ENCODE measurements at regions not wholly inside any gene's neighbourhood (a gene's known extent, or its start where the extent isn't known, plus 50 kb on each side); places are given as distances from the start of the nearest gene placed in this dataset.
"Not testable (repeated sequence)": the region's sequence is repeated elsewhere in the genome, so short reads cannot be mapped to it uniquely, and the experiment has no call there.

DNA sequence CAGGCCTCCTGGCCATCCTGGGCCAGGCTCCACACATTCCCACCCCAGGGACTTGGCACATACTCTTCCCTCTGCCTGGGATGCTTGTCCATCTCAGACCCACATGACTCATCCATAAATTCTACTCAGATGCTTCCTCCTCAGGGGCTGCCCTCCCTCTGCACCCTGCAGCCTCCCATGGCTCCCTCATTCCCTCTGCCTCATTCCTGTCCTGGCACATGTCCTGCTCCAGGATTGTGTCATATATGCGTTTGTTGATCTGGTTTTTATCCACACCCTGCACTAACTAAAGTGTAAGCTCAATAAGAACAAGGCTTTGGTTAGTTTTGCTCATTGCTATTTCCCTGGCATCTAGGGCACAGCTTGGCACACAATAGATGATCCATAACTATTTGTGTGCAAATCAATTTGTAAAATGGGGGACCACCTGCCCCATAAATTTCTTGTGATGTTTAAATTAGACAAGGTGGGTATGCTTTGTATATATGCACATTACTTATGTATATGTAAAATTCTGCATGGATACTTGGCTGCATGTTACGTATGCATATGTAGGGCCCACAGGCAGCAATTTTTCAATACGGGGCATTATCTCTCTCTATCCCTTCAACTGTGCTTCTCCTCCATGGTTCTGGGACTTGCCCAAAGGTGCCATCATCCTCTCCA is 191.4 kb downstream of the PTPRU start:
- DNase-seq = no peak

DNA sequence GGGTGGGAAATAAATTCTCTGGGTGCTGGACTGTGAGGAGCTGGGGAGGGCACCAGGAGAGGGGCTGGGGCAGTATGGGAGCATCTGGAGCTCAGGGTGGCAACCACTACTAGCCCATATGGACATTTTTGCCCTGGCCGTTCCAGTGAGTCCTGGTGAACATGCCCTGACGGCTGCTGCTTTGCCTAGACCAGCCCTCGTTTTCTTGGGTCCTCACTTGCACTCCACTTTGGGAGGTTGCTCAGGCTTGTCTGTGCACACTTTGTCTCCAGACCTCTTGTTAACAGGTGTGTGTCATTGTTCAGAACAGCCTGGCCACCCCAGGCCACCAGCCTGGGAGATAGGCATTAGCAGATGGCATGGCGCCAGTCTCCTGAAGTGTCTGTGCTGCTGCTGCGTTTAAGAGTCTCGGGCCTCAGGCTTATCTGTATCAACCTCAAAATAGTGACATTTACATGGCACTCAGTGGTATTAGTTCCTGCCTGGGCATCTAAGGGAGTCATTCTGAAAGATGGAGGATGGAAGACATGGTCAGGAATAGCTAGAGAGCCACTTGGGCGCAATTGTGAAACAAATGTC is 190.5 kb downstream of the PTPRU start:
- no peak for DNase-seq

DNA sequence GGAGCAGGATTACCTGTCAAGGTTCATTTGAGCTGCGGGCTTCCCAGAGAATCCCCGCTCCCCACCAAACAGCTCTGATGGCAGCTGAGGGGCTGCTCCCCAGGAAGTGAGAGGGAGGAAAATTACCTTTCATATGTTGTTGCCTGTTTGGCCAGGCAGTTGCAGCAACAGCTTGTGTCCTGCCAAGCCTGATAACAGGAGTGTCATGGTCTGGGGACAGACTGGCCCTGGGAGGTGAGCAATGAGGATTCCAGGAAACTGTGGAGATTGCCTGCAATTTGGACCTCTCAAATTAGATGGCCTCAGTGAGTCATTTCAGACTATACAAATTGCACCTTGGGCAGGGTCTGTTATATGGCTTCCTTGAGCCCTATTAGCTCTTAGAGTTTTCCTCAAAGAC is 189.3 kb downstream of the PTPRU start:
- no peak for DNase-seq

DNA sequence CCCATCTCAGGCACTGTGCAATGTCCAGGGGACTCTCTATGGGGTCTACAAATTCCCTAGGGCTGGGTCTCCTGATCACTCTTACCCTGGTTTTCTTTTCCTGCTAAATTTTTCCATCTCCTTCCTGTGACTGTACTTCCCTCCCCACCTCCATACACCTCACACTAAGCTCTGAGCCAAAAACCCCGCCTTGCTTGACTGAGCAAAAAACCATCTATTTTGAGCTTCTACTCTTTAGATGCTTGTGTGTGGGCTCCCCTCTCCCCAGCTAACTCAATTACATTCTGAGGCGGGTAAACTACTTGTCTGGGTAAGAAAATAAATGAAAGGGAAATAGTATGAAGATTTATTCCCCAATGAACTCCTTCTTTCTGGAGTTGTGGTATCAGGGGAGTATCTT is 187.9 kb downstream of the PTPRU start:
- DNase-seq = no peak

DNA sequence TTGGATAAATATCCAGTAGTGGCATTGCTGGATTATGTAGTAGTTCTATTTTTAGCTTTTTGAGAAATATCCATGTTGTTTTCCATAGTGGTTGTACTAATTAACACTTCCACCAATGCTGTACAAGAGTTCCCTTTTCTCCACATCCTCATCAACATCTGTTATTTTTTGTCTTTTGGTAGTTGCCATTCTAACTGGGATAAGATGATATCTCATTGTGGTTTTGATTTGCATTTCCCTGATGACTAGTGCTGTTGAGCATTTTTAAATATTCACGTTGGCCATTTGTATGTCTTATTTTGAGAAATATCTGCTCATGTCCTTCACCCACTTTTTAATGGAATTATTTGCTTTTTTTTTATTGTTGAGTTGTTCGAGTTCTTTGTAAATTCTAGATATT is 183.9 kb downstream of the PTPRU start:
- no peak for DNase-seq

DNA sequence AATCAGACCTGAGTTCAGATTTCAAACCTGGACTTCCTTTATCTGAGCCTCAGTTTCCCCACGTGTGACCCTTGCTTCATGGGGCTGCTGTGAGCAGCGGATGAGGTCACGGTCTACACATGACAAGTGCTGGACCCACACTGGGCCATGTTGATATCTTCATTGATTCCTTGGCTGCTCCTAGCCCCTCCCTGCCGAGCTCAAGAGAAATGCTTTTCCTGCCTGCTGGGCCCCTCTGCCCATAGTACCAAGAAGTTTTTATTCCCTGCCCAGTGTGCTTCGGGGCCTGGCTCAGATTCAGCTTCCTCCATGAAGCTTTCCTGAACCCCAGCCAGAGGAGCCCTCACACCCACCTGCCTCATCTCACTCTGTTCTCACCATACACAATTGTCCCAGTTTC is 181.6 kb downstream of the PTPRU start:
- no peak for DNase-seq

DNA sequence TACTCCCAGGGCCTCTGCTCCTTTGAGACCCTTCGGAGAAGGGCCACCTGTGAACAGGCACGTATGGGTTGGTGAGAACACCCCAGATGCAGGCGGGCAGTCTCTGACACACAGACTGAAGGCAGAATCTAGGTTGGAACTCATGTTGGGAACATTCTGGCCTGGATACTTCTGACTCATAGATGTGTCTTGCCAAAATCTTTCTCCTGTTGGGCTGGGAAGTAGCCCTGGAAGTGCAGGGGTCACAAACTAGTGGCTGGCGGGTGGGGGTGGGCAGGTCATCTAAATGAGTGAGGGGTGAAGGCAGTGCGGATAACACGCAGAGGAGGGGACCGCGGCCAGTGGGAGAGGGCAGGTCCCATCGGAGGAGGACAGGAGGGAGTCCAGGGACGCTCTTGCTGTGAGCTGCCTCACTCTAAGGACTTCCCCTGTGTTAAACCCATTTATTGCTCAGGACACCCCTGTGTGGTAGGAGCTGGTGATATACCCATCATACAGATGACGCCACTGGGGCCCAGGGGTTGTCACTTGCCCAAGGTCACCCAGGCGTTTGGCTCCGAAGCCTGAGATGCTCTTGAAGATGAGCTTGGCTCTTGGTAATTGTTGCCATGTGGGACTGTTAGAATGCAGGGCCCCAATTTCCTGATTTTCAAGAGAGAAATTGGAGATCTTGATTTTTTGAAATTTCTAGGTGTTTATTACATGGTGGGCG is 181.0 kb downstream of the PTPRU start:
- DNase-seq = no peak

DNA sequence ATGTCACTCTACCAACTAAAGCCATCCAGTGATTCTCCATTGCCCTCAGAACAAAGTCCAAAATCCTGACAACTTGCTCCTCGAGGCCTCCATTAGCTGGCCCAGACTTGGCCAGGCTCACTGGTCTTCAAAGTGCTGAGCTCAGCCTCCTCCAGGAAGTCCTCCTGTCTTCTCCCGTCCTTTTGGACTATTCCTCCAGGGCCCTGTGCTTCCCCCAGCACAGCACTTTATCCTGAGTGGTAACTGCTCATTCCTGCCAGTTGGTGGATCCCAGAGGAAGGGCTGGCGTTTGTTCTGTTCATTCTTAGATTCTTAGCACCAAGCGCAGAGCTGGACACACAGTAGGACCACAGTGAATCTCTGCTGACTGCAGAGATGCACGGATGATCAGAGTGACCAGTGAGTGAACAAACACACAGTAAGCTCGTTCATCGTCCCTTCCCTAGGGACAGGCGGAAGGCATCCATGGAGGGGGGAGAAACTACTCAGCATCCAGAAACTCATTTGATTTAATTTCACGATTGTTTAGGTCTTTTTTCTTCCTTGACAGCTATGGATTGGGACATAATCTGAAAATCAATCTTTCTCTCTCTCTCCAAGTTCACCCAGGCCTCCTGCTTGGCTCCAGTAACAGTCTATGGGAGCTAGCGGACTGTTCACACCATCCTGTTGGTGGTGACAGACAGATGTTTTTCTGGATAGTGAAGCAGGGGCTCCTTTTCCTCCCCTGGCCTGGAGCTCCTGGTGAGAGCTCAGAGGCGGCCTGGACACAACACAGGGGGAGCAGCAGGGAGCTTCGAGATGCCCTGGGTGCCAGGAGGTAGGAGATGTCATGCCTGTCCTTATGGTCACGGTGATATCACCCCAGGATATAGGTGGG is 180.2 kb downstream of the PTPRU start:
- DNase-seq = no peak

DNA sequence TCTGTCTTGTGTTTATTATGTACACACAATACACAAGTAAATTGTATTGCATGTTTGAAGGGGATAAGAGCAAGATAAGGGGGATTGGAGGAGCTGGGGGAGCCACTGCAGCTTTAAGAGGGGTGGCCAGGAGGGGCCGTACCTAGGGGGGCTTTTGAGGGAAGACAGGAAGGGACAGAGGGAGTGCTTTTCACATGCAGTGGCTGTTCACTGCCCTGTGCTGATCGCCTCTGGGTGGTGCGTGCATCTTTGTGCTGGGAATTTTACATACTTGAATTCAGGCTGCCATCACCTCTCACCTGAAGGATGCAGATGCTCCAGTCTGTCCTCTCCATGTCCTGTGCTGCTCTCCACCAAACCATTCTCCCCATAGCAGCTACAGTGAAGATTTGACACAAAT is 179.5 kb downstream of the PTPRU start:
- DNase-seq = no peak

DNA sequence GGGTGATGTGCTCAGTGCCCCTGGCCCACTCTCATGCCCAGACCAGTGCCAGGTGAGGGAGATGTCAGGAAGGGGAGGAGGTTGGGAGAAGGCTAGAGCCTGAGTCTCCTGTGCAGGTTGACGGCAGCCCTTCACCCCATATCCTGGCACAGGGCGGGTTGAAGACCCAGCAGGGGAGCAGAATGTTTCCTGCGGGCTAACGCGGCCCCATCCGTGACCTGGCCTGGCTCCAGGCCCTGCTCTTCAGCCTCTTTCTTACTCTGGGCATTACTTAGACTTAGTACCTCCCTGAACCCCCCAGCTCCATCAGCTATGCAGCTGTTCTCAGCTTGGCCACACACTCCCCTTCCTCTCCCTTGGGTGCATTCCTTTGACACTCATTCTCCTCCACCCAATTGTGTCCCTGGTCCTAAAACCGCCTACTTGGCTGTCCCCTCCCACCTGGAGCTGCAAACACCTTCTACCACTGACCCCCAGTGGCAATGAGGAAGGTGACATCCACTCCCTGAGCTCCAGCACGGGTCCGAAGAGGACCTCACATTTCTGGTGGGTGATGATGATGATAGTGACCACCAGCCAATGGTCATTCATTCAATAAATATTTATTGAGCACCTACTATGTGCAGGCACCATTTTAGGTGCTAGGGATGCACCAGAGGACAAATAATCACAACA is 179.0 kb downstream of the PTPRU start:
- no peak for DNase-seq

DNA sequence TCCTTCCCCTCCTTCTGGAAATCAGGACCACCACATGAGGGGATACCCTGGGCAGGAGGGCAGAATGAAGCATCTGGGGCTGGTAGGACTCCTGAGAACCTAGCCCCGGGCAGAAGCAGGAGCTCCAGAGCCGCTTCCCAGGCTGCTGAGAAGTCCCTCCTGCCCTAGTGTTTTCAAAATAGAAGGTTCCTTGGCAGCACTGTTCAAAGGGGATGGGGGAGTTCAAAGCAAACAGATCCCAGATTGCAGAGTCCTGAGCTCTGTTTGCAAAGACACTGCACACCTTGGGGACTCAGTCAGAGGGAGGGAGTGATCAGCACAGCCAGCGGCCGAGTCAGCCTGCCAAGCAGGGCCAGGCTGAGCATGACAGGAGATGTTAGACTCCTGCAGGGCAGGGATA is 177.8 kb downstream of the PTPRU start:
- no peak for DNase-seq

DNA sequence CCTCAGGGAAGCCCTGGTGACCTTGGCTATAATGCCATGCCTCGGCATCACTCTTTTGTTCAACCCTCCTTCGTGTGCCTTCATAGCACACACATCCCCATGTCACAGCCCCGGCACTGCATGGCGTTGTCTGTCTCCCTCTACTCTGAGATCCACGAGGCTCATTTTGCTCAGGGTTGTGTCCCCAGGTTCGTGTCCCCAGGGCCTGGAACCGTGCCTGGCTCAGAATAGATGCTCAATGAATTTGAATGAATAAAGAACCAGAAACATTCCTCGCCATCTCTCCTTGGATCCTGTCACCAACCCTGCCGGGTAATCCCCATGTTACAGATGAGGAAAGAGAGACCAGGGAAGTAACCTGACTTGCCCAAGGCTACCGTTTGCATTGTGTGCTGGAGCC is 177.3 kb downstream of the PTPRU start:
- no peak for DNase-seq

DNA sequence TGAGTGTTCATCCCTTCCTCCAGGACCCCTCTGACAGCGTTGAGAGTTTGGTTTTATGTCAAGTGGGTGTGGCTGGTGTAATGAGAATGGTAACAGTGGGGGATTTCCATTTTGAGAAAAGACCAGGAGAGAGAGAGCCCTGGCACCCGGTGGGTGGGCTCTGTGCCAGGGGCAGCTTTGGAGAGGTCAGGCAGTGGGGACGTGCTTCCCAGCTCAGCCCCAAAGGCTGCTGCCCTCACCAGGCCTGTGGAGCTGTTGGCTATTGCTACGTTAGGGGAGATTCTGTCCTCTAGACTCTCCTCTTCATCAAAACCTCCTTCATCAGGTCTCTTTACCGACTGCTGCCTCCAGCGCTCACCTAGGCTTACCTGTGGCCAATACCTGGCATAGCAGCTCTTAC is 176.3 kb downstream of the PTPRU start:
- DNase-seq = no peak

DNA sequence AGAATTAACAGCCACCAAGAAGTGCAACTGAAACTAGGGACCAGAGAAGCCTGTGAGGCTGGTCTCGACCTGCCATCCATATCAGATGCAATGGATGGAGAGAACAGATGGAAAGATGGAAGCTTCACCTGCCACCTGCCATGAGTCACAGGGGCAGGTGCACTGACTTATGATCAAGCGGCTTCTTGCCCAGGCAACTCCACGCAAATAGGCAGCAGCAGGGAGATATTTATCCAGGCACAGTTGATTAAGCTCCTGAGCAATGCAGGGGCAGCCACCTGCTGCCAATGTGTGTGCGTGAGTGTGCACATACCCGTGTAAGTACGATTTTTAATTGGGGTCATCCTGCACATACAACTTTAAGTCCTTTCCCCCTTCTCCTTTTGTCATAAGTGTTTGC is 174.2 kb downstream of the PTPRU start:
- DNase-seq = no peak

DNA sequence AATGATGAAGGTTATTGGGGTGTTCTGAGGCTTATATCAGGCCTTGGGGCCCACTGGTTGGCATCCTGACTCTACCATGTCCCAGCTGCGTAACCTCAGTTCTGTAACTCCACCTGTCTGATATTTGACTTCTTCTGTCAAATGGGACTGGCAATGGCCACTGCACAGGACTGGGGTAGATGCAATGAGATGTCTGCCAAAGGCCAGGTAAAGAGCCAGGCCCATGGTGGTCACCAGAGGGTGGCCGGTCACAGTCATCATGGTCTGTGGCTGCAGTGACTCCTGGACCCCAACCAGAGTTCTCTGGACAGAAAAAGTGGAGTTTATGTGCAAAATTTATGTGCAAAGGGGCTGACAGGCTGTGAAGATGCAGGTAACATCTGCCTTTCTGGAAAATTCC is 173.3 kb downstream of the PTPRU start:
- DNase-seq = no peak

DNA sequence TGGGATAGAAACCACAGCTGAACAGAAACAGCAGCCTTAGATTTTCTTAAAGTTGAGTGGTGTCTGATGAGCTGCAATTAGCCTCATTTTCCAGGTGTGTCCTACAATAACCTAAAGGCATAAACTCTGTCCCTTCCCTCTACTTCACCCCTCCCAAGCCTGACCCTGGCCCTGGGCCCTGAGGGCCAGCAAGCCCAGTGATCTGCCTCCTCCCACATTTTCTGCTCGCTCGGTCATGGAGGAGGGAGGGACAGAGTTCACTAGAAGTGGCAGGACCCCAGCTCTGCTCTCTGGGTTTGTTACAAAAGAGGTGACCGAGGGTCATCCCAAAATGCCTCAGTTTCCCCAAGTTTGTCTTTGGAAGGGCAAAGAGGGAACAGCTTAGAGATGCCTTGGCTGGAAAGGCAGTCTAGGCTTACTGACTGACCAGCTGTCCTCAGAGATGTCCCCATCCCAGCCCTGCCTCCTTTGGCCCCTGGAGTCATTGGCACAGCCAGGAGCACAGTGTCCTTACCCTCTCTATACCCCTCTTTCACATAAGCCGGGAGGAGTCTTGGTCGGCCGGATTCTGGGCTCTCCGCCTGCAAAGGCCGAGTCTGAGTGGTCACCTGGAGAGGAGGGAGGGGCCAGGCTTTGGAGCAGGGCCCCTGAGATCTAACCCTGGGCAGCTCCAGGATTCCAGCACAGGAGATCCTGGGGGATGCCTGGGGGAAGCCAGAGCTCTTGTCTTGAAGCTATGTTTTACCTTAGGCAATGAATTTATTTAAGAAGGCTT is 172.7 kb downstream of the PTPRU start:
- DNase-seq = peak; percentile 11

DNA sequence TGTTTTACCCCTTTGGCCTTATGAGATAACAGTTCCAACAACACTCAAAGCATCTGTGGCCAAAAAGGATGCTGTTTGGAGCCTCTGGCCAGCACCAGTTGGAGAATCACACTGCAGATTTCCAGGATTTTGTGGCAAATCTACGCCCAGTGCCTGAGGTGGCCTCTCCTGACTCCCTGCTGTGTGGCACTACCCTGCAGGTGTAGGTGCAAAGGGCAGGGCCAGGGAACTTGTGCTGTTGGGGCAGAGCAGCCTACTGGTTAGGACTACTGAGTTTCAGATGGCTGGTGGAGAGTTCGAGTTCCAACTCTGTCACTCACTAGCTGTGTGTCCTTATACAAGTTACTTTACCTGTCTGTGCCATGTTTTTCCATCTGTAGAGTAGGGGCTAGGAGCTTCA is 170.5 kb downstream of the PTPRU start:
- DNase-seq = no peak

DNA sequence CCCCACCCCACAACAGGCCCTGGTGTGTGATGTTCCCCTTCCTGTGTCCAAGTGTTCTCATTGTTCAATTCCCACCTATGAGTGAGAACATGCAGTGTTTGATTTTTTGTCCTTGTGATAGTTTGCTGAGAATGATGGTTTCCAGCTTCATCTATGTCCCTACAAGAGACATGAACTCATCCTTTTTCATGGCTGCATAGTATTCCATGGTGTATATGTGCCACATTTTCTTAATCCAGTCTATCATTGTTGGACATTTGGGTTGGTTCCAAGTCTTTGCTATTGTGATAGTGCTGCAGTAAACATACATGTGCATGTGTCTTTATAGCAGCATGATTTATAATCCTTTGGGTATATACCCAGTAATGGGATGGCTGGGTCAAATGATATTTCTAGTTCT is 163.9 kb downstream of the PTPRU start:
- not testable (repeated sequence) for DNase-seq

DNA sequence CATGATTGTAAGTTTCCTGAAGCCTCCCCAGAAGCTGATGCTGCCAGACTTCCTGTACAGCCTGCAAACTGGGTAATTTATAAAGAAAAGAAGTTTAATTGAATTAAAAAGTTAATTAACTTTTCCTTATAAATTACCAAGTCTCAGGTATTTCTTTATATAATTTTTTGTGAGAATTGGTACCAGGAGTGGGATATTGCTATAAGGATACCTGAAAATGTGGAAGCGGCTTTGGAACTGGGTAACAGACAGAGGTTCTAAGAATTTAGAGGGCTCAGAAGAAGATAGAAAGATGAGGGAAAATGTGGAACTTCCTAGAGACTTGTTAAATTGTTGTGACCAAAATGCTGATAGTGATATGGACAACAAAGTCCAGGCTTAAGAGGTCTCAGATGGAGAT is 163.1 kb downstream of the PTPRU start:
- DNase-seq = no peak

DNA sequence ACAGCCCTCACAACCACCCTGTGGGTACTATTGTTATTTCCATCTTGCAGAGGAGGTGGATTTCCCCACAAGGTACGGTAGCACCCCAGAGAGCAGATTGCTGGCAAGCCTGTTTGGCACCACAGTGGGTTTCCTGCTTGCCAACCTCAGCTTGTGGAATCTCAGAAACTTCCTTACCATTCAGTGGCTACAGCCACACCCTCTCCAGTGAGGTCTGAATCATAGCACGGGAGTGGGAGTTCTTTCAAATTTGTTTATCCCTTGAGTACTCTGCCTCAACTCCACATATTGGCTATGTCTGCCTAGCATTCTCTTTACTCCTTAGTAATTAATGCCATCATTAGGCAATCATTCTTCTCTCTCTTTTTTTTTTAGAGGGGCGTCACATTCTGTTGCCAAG is 162.1 kb downstream of the PTPRU start:
- DNase-seq = no peak

DNA sequence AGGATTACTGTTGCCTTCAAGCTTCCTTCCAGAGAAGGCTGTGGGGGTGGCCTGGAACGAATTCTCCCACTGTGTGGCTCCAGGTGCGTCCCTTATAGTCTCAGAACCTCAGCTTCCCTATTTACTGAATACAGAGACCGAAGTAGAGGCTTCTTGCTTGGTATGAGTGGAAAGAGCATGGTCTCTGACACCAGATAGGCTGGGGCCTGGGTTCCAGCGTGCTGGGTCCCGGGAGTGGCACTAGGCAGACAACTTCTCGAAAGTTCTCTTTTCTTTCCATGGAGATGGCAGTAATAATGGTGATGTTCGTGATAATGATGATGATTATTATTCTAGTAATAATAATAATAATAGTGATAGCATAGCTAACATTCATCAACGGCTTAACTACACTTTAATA is 161.7 kb downstream of the PTPRU start:
- peak; percentile 26 for DNase-seq

DNA sequence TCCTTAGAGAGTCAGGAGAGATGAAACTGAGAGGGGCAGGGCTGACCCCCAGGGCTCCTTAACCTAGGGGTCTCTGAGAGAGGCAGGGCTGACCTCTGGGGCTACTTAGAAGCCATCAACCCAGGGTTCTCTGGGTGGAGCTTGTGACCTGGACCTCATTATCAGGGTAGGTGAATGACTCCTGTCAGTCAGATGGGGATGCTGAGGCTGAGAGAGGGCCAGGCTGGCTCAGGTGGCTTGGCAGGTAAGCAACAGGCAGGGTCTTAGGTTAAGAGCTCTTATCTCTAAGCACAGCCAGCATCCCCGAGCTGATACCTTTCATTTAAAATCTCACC is 160.9 kb downstream of the PTPRU start:
- DNase-seq = peak; percentile 32

Data from activated CD8-positive, alpha-beta memory T cell treated with anti-CD3 and anti-CD28 coated beads for 24 hours (primary cell).